ENCODE measurements at regions not wholly inside any gene's neighbourhood (a gene's known extent, or its start where the extent isn't known, plus 50 kb on each side); places are given as distances from the start of the nearest gene placed in this dataset.
A peak's percentile ranks its signal among the peaks of the same experiment; 100 is the strongest.

- ATAC-seq (no peak), DNase-seq (peak in 1 of 3 donors; percentile 35)
- intact Hi-C loops (cut with DNase I) = no loop called here
- Histone ChIP-seq H3K4me3 (no peak overlapping the region), H3K9me3 (no peaks in the 10 kb centered on the region), H3K27ac (peak overlapping the region in 1 of 3 donors; percentile 1), H3K4me1 (no peaks in the 10 kb centered on the region), H3K27me3 (no peaks in the 10 kb centered on the region), H3K36me3 (no peaks in the 10 kb centered on the region)
- TF ChIP-seq POLR2A (IDR thresholded peaks at IDR 0.05) = no peak
- TF ChIP-seq, protein P1, sequence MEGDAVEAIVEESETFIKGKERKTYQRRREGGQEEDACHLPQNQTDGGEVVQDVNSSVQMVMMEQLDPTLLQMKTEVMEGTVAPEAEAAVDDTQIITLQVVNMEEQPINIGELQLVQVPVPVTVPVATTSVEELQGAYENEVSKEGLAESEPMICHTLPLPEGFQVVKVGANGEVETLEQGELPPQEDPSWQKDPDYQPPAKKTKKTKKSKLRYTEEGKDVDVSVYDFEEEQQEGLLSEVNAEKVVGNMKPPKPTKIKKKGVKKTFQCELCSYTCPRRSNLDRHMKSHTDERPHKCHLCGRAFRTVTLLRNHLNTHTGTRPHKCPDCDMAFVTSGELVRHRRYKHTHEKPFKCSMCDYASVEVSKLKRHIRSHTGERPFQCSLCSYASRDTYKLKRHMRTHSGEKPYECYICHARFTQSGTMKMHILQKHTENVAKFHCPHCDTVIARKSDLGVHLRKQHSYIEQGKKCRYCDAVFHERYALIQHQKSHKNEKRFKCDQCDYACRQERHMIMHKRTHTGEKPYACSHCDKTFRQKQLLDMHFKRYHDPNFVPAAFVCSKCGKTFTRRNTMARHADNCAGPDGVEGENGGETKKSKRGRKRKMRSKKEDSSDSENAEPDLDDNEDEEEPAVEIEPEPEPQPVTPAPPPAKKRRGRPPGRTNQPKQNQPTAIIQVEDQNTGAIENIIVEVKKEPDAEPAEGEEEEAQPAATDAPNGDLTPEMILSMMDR (IDR thresholded peaks at IDR 0.05) = no peak
- 80% methylated on average over 7 of the region's 19 CpGs for WGBS (ENCODE audit: insufficient coverage, low coverage, low lambda C conversion rate, missing lambda C conversion rate)
Measured at GRCh38 chr16:86062271-86062965, 163.5 kb downstream of the IRF8 start.

DNA sequence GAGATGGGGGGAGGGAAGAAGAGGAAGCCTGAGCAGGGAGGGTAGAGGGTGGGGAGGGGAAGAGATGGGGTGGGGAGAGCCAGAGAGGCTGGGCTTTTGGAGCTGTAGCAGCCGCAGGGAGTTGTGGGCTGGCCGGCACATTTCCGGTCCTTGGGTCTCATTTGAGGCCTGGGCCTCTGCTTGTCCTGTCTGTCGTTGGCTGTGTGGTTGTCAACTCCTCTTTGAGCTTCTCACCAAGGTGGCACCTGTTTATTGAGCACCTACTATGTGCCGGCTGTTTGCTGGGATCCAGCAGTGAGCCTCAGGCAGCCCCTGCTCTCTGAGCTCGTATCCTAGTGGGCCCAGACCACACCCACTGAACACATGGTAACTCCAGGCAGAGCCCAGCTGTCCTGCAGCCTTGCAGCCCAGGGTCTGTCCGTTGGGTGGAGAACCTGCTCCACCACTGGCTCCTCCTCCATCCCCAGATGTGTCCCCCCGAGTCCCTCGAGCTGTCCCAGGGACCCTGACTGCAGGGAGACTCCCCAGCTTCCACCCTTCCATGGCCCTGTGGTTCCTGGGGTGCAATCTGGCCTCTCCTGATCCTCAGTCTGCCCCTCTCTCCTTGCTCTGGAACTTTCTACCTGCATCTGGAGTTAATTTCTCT is 164.9 kb downstream of the IRF8 start:
- DNase-seq = no peak
- intact Hi-C loops (cut with DNase I) = no loop called here
- no peak for ATAC-seq
- WGBS (ENCODE audit: insufficient coverage, low coverage, low lambda C conversion rate, missing lambda C conversion rate) = 35% methylated on average over 2 of the region's 9 CpGs
- H3K4me1 ChIP-seq = no peaks in the 10 kb centered on the region
- no peak for TF ChIP-seq POLR2A (IDR thresholded peaks at IDR 0.05)
- TF ChIP-seq, protein P1 (IDR thresholded peaks at IDR 0.05) = no peak
- H3K27me3 ChIP-seq = no peaks in the 10 kb centered on the region
- H3K9me3 ChIP-seq = no peaks in the 10 kb centered on the region
- no peak overlapping the region for H3K27ac ChIP-seq
- H3K4me3 ChIP-seq = no peak overlapping the region
- H3K36me3 ChIP-seq = no peaks in the 10 kb centered on the region

DNA sequence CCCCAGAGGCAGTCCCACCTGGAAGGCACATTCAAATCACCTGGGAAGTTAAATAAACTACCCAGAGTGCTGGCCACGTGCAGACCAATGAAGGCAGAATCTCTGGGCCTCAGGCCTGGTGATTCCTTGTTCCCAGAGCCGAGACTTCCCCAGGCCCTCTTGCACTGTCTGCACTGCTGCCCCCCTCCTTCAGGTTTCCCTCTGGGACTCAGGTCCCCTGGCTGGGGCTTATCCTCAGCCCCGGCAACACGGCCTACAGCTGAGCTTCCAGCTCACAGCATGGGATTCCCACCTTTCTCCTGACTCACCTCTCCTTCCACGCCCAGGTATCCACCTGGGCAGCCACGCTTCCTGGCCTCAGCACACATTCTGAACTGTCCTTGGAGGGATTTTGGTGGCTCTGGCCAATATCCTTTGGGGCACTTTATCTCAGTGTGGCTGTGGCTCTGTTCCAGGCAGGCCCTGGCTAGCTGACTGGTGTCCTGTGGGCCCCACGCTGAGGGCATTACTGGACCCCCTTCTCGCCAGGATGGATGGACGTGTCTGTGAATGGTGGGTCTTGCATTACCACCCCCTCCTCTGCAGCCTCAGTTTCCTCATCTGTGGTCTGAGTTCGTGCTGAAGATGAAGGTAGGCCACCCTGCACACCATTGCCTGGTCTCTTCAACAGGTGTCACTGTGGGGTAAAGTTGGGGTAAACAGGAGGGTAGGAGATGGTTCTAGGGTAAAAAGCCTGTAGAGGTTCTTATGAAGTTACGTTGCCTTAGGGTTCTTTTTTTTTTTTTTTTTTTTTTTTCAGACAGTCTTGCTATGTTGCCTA is 165.7 kb downstream of the IRF8 start:
- TF ChIP-seq, protein P1 (IDR thresholded peaks at IDR 0.05) = no peak
- TF ChIP-seq POLR2A (IDR thresholded peaks at IDR 0.05) = no peak
- no peaks in the 10 kb centered on the region for H3K36me3 ChIP-seq
- intact Hi-C loops (cut with DNase I) = no loop called here
- H3K4me1 ChIP-seq = no peaks in the 10 kb centered on the region
- 81% methylated on average over 5 of the region's 11 CpGs for WGBS (ENCODE audit: insufficient coverage, low coverage, low lambda C conversion rate, missing lambda C conversion rate)
- ATAC-seq (no peak), DNase-seq (no peak)
- H3K9me3 ChIP-seq = no peaks in the 10 kb centered on the region
- no peak overlapping the region for H3K4me3 ChIP-seq
- no peaks in the 10 kb centered on the region for H3K27me3 ChIP-seq
- H3K27ac ChIP-seq = no peak overlapping the region

DNA sequence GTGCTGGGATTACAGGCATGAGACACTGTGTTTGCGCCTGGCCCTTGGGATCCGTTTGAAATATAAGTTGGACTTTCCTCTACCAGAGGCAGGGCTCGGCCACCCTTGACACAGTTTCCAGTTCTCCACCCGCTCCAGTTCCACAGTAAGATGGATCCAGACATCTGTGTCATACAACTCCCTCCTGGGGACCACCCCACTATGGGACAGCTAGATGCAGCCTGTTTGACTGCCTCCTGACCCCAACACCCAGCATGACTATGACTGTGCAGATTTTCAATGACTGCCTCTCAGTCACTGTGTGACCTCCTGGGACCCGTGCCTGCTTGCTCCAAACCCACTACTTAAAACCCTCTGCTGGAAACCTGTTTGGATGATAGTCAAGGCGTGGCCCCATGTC is 166.7 kb downstream of the IRF8 start:
- Histone ChIP-seq H3K27me3 (no peaks in the 10 kb centered on the region), H3K27ac (no peak overlapping the region), H3K36me3 (no peaks in the 10 kb centered on the region), H3K4me3 (no peak overlapping the region), H3K4me1 (no peaks in the 10 kb centered on the region), H3K9me3 (no peaks in the 10 kb centered on the region)
- no peak for ATAC-seq
- WGBS (ENCODE audit: insufficient coverage, low coverage, low lambda C conversion rate, missing lambda C conversion rate) = no CpG with 5 or more reads among the region's 6 CpGs
- no peak for TF ChIP-seq POLR2A (IDR thresholded peaks at IDR 0.05)
- TF ChIP-seq, protein P1 (IDR thresholded peaks at IDR 0.05) = no peak
- DNase-seq = no peak
- intact Hi-C loops (cut with DNase I) = no loop called here
